HG03520 (cell line): ENCODE measurements at regions not wholly inside any gene's neighbourhood (a gene's known extent, or its start where the extent isn't known, plus 50 kb on each side); places are given as distances from the start of the nearest gene placed in this dataset.

Experiments used
- ATAC-seq: cut with Tn5 transposase; IDR thresholded peaks from one replicate; pipeline ENCODE4 v1.9.1; 2021; ENCODE audit warnings: mild to moderate bottlenecking, moderate library complexity; ENCODE audit not compliant: unreplicated experiment

- no peak for ATAC-seq
Measured at GRCh38 chr12:107973950-107974349, 155.1 kb upstream of the WSCD2 start.

DNA sequence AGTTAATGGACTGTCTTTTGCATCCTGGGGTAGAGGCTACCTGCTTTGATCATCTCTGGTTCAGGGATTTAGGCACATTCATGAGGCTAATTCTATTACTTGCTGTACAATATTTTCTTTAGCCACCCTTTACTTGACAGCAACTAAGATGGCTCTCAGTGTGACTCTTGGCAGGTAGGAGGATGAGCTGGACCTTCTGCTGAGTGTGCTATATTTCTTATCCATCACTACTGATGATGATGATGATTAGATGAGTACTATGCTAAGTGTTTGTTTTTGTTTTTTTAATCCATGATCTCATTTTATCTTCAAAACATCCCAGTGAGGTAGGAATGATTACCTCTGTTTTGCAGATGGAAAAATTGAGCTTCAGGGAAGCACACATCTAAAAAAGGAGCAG lies 152.8 kb upstream of the WSCD2 start:
- no peak for ATAC-seq

GRCh38 chr12:107978201-107978600 lies 150.9 kb upstream of the WSCD2 start:
- no peak for ATAC-seq

DNA sequence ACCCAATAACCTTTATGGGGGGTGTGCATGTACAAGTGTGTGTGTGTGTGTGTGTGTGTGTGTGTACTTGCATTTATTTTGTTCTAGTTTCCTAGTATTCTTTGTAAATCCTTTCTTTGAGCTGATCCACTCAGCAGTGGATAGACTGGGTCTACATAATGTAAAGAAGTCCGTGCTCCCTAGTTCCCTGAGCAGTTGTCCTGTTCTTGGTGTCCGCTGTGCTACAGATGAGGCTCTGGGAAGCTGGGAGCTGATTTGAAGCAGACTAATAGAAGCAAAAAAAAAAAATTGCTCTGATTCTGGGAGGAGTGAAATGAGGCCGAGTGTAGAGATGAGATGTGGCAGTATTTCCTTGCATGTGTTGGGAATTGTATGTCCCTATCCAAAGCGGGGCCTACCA lies 150.4 kb upstream of the WSCD2 start:
- no peak for ATAC-seq

- ATAC-seq = no peak
Measured at GRCh38 chr12:107983756-107984472, 145.2 kb upstream of the WSCD2 start.

- no peak for ATAC-seq
Measured at GRCh38 chr12:107984973-107985372, 144.1 kb upstream of the WSCD2 start.

- ATAC-seq = no peak
Measured at GRCh38 chr12:107986183-107986582, 142.9 kb upstream of the WSCD2 start.

DNA sequence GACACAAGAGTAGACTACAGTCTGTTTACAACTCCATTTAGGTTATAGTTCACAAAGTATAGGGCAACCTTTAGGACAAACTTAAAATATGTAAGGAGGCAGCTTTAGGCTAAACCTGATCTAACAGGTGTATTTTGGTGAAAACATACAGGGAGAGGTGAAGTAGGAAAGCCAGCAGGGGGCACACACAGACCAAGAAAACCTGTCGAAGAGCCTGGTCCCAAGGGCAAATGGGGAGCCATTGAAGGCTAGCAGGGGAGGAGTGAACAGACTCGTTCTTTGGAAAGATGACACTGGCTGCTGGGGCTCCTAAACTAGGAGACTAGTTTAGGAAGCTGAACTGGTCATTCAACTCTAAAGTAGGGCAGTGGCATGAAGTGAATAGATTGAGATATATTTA lies 138.8 kb upstream of the WSCD2 start:
- no peak for ATAC-seq

DNA sequence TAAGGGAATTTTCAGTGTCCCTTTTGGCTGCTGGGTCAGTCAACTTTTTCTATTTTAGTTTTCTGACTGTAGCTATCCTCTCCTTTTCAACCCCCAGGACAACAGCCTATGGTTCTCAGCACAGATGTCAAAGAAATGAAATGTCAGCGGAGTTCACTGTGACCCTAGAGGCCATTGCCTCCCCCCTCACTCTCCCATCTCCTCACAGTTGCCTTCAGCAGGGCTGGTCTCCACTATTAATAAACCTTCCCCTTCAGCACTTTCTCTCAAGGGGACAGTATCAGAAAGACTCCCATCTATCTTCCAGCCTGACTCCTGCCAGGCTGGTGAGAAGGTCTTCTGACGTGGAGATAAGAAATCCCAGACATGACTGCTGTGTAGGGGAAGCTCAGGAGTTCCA lies 137.1 kb upstream of the WSCD2 start:
- no peak for ATAC-seq

DNA sequence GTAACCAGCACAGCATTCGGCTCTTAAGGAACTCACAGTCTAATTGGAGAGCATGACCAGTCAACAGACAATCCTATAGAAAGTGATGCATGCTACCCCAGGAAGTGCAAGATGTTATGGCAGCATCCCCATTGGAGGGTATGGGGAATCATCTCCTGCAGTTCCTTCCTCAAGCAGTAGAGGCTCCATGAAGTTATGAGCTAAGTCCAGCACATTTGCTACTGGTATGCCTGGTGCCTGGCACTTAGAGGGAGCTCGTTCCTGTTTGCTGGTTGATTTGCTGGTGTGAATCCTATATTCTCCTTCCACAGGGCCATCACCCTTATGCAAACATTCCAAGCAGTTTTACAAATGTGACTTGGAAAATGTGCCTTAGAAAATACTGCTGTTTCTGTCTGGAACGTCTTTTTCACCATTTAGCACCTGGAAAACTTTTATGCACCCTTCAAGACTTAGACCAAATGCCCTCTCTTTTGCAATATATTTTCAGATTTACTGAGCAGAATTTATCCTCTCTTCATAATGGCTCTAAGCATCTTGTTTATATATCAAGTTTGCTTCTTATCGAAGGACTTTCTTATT lies 136.1 kb upstream of the WSCD2 start:
- ATAC-seq = no peak

DNA sequence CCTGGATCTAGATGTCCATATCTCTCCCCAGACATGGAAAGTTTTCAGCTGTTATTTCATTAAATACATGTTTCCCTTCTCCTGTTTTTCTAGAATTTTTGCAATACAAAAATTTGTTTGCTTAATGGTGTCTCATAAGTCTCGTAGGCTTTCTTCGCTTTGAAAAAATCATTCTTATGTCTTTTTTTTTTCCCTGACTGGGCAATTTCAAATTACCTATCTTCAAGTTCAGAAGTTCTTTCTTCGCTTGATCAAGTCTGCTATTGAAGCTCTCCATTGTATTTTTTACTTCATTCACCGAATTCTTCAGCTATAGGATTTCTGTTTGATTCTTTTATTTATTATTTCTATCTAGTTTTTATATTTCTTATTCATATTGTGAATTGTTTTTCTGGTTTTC lies 130.2 kb upstream of the WSCD2 start:
- ATAC-seq = no peak

DNA sequence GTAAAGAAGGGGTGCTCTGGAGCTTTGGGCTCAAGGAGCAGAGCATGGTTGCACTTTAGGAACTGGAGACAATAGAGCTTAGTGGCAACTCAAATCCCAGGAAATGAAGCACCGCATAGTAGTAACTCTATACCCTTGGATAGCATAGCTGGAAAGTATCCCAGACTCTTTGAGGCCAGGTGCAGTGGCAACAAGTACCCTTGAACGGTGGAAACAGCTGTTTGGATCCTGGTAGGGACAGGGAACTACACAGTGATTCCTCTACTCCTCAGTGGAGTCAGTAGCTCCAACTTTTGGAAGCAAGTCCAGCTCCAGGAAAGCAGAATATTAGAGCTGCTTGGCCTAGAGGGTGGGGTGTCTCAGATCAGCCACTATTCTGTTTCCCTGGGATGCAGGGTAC lies 129.0 kb upstream of the WSCD2 start:
- ATAC-seq = no peak

- ATAC-seq = no peak
Measured at GRCh38 chr12:108004319-108004718, 124.8 kb upstream of the WSCD2 start.

DNA sequence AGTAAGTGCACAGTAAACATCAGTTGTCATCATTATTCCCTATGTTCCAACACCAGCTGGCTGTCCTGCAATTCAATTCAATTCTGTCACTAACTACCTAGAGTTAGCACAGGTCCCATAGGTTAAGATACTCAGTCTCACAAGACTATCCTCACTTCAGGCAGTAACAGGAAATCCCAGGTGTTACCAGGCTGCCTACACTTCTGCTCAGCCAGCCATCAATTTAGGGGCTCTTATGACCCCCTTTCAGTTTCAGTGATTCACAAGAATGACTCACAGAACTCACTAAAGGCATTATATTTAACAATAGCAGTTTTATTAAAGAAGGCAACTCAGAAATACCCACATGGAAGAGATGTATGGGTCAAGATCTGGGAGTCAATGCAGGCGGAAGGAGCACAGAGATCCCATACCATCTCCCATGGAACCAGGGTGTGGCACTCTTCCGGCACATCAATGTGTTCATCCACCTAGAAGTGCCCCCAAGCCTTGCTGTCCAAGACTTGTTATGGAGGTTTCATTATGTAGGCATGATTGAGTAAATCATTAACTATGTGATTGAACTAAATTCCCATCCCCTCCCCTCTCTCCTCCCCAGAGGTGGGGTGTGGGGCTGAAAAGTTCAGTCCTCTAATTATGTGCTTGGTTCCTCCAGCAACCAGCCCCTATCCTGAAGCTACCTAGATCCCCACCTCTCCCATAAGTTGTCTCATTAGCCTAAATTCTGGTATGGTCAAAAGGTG lies 120.8 kb upstream of the WSCD2 start:
- no peak for ATAC-seq

- no peak for ATAC-seq
Measured at GRCh38 chr12:108009442-108010070, 119.5 kb upstream of the WSCD2 start.

DNA sequence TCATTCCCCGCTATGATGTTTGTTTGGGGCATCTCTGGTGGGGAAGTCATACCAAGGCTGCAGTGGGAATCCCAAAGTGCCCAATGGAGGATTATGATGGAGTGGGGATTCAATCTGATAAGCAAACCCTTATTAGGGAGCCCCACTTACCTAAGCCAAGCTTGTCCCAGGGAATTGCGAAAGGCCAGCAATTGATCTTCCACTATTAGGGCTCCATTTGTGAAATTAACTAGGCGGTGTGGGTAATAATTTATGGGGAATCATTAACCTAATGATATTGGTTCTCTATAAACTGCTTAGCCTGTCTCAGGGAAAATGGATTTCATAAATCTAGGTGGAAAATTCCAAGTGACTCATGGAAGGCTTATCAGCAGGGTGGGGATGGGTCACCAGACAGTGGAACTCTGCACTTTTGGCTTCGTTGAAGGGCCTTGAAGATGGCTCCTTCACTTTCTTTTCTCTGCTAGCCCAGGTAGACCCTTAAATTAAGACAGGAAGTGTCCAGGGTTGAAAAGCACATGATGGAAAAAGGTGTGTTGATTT lies 113.0 kb upstream of the WSCD2 start:
- ATAC-seq = no peak

- no peak for ATAC-seq
Measured at GRCh38 chr12:108017472-108018057, 111.5 kb upstream of the WSCD2 start.

- no peak for ATAC-seq
Measured at GRCh38 chr12:108019862-108020261, 109.2 kb upstream of the WSCD2 start.

GRCh38 chr12:108021141-108021540 lies 107.9 kb upstream of the WSCD2 start:
- ATAC-seq = no peak

GRCh38 chr12:108021949-108022522 lies 107.1 kb upstream of the WSCD2 start:
- ATAC-seq = no peak
